Transverse colon (tissue), 3 donors: ENCODE measurements at regions not wholly inside any gene's neighbourhood (a gene's known extent, or its start where the extent isn't known, plus 50 kb on each side); places are given as distances from the start of the nearest gene placed in this dataset.

Source experiments
- POLR2A ChIP-seq: fragments of 450-650 bp; IDR thresholded peaks from one replicate; pipeline ENCODE4 v1.6.1; 2016; ENCODE audit warnings: antibody characterized with exemption, mild to moderate bottlenecking, moderate library complexity
- TF ChIP-seq, protein P1 (sequence below), 5 experiments: fragments of 200-600 bp in 3 of 5; fragments of 450-650 bp in 2 of 5; sonication (generic) in 3 of 5; IDR thresholded peaks; 1 replicate in 2 of 5; 2 replicates in 3 of 5; pipeline ENCODE4 v1.5.1; 2016 to 2017; ENCODE audit warnings: antibody characterized with exemption in 5 of 5, inconsistent platforms in 3 of 5, mild to moderate bottlenecking in 2 of 5, moderate library complexity in 1 of 5

DNA sequence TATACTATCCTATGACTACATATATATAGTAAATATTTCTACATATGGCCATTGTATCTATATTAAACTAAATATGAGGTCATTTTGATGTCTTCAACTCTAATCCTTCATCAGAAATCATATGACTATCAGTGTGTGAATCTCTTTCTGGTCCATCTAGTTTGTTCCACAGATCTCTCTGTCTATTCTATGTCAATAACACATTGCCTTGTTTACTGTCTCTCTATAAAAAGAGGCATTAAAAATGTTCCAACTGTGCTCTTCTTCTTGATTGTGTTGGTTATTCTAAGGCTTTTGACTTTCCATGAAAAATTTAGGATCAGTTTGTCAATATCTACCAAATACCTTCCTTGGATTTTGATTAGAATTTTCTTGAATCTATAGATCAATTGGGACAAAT is 338.3 kb upstream of the FSTL5 start:
- TF ChIP-seq, protein P1, sequence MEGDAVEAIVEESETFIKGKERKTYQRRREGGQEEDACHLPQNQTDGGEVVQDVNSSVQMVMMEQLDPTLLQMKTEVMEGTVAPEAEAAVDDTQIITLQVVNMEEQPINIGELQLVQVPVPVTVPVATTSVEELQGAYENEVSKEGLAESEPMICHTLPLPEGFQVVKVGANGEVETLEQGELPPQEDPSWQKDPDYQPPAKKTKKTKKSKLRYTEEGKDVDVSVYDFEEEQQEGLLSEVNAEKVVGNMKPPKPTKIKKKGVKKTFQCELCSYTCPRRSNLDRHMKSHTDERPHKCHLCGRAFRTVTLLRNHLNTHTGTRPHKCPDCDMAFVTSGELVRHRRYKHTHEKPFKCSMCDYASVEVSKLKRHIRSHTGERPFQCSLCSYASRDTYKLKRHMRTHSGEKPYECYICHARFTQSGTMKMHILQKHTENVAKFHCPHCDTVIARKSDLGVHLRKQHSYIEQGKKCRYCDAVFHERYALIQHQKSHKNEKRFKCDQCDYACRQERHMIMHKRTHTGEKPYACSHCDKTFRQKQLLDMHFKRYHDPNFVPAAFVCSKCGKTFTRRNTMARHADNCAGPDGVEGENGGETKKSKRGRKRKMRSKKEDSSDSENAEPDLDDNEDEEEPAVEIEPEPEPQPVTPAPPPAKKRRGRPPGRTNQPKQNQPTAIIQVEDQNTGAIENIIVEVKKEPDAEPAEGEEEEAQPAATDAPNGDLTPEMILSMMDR (IDR thresholded peaks at IDR 0.05), result no peak
- no peak for TF ChIP-seq POLR2A
